Tibial nerve (tissue), 4 donors: ENCODE measurements at regions not wholly inside any gene's neighbourhood (a gene's known extent, or its start where the extent isn't known, plus 50 kb on each side); places are given as distances from the start of the nearest gene placed in this dataset.

ENCODE experiments used
- DNase-seq, 2 donors: peaks; one replicate each; pipeline ENCODE4 v3.0.0-alpha.2; 2019; ENCODE audit warnings: low spot score in 2 of 2
- H3K27ac ChIP-seq, 4 donors: fragments of 200-600 bp; sonication (generic) in 3 of 4; one replicate each; pipeline ENCODE4 v1.5.1; 2017 to 2019; ENCODE audit warnings: mild to moderate bottlenecking in 1 of 4
- H3K27me3 ChIP-seq, 2 donors: fragments of 200-600 bp; sonication (generic) in 1 of 2; one replicate each; pipeline versions ENCODE4 v1.5.1 to v1.6.0; 2017 to 2019
- H3K36me3 ChIP-seq, 3 donors: fragments of 200-600 bp; sonication (generic); one replicate each; pipeline ENCODE4 v1.5.1; 2018 to 2019
- H3K4me1 ChIP-seq, 4 donors: fragments of 200-600 bp; sonication (generic) in 3 of 4; one replicate each; pipeline ENCODE4 v1.5.1; 2017 to 2019
- H3K4me3 ChIP-seq, 4 donors: fragments of 200-600 bp; sonication (generic) in 3 of 4; one replicate each; pipeline ENCODE4 v1.5.1; 2017 to 2019; ENCODE audit warnings: mild to moderate bottlenecking in 1 of 4, moderate library complexity in 1 of 4
- H3K9me3 ChIP-seq, 4 donors: fragments of 200-600 bp; sonication (generic) in 3 of 4; one replicate each; pipeline ENCODE4 v1.5.1; 2017 to 2019
- CTCF ChIP-seq, 5 experiments: fragments of 200-600 bp in 3 of 5; fragments of 450-650 bp in 2 of 5; sonication (generic) in 3 of 5; IDR thresholded peaks; one replicate each; pipeline ENCODE4 v1.5.1; 2016 to 2019; ENCODE audit warnings: antibody characterized with exemption in 5 of 5, mild to moderate bottlenecking in 3 of 5, moderate library complexity in 2 of 5
- EP300 ChIP-seq, 2 donors: sonication (generic); formaldehyde crosslinking; IDR thresholded peaks; one replicate each; pipeline ENCODE4 v1.6.1; 2017; ENCODE audit warnings: antibody characterized with exemption in 2 of 2, mild to moderate bottlenecking in 1 of 2
- POLR2A ChIP-seq, 2 donors: fragments of 450-650 bp; IDR thresholded peaks; one replicate each; pipeline ENCODE4 v1.6.1; 2017; ENCODE audit warnings: antibody characterized with exemption in 2 of 2, mild to moderate bottlenecking in 2 of 2, moderate library complexity in 2 of 2
- WGBS, 2 donors: methylation state at CpG; one replicate each; pipeline ENCODE4 v1.1.5; 2018; 5-methylcytosine and 5-hydroxymethylcytosine counted together

GRCh38 chr21:41662161-41662560 is 104.7 kb downstream of the RIPK4 start:
- Histone ChIP-seq H3K4me3 (no peak overlapping the region), H3K36me3 (no peaks in the 10 kb centered on the region), H3K27ac (no peak overlapping the region), H3K27me3 (no peaks in the 10 kb centered on the region), H3K9me3 (no peaks in the 10 kb centered on the region), H3K4me1 (peaks cover 0 to 33% (median 9%) of the 10 kb centered on the region in 4 donors)
- 86 to 93% methylated on average over 2 to 7 of the region's 7 CpGs for WGBS, 2 donors
- TF ChIP-seq EP300 (IDR thresholded peaks at IDR 0.05) (no peak), CTCF (IDR thresholded peaks at IDR 0.05) (no peak), POLR2A (IDR thresholded peaks at IDR 0.05) (no peak)
- DNase-seq = no peak

GRCh38 chr21:41660748-41661147 is 106.1 kb downstream of the RIPK4 start:
- DNase-seq = no peak
- Histone ChIP-seq H3K27me3 (no peaks in the 10 kb centered on the region), H3K27ac (no peak overlapping the region), H3K9me3 (no peaks in the 10 kb centered on the region), H3K4me1 (peaks cover 0 to 33% (median 9%) of the 10 kb centered on the region in 4 donors), H3K4me3 (no peak overlapping the region), H3K36me3 (no peaks in the 10 kb centered on the region)
- TF ChIP-seq POLR2A (IDR thresholded peaks at IDR 0.05) (no peak), EP300 (IDR thresholded peaks at IDR 0.05) (no peak), CTCF (IDR thresholded peaks at IDR 0.05) (no peak)
- WGBS, 2 donors = 84 to 89% methylated on average over 10 of the region's 10 CpGs

- 66 to 80% methylated on average over 14 to 16 of the region's 16 CpGs for WGBS, 2 donors
- peak overlapping the region in 1 of 4 donors; percentile 22 for H3K27ac ChIP-seq
- H3K4me1 ChIP-seq = peaks cover 0 to 26% (median 4%) of the 10 kb centered on the region in 4 donors
- H3K9me3 ChIP-seq = no peaks in the 10 kb centered on the region
- no peaks in the 10 kb centered on the region for H3K27me3 ChIP-seq
- no peaks in the 10 kb centered on the region for H3K36me3 ChIP-seq
- H3K4me3 ChIP-seq = no peak overlapping the region
- TF ChIP-seq POLR2A (IDR thresholded peaks at IDR 0.05) (no peak), CTCF (IDR thresholded peaks at IDR 0.05) (peak in 1 of 5 experiments; percentile 27)
- DNase-seq = peak; percentile 19 to 28
Observed at GRCh38 chr21:41659791-41660560, 106.9 kb downstream of the RIPK4 start.

GRCh38 chr21:41656946-41657525 is 109.8 kb downstream of the RIPK4 start:
- Histone ChIP-seq H3K4me1 (peaks cover 0 to 22% (median 0%) of the 10 kb centered on the region in 4 donors), H3K9me3 (no peaks in the 10 kb centered on the region), H3K4me3 (no peak overlapping the region), H3K36me3 (no peaks in the 10 kb centered on the region), H3K27me3 (no peaks in the 10 kb centered on the region), H3K27ac (no peak overlapping the region)
- DNase-seq = no peak
- TF ChIP-seq EP300 (IDR thresholded peaks at IDR 0.05) (no peak), CTCF (IDR thresholded peaks at IDR 0.05) (no peak), POLR2A (IDR thresholded peaks at IDR 0.05) (no peak)
- WGBS, 2 donors = 75 to 86% methylated on average over 6 of the region's 6 CpGs

GRCh38 chr21:41655259-41655658 is 111.6 kb downstream of the RIPK4 start:
- Histone ChIP-seq H3K4me3 (no peak overlapping the region), H3K27me3 (no peaks in the 10 kb centered on the region), H3K4me1 (peaks cover 0 to 30% (median 0%) of the 10 kb centered on the region in 4 donors), H3K27ac (no peak overlapping the region), H3K9me3 (no peaks in the 10 kb centered on the region), H3K36me3 (no peaks in the 10 kb centered on the region)
- no peak for DNase-seq
- WGBS, 2 donors = 88 to 91% methylated on average over 4 of the region's 4 CpGs
- TF ChIP-seq CTCF (IDR thresholded peaks at IDR 0.05) (no peak), POLR2A (IDR thresholded peaks at IDR 0.05) (no peak), EP300 (IDR thresholded peaks at IDR 0.05) (no peak)
